Activated CD4-positive, alpha-beta T cell treated with anti-CD3 and anti-CD28 coated beads for 24 hours (primary cell): ENCODE measurements at regions not wholly inside any gene's neighbourhood (a gene's known extent, or its start where the extent isn't known, plus 50 kb on each side); places are given as distances from the start of the nearest gene placed in this dataset.
"Not testable (repeated sequence)": the region's sequence is repeated elsewhere in the genome, so short reads cannot be mapped to it uniquely, and the experiment has no call there.

ENCODE experiments used
- DNase-seq, 2 donors: peaks; one replicate each; pipeline ENCODE4 v3.0.0-alpha.2; 2020; ENCODE audit warnings: low read depth in 2 of 2

DNA sequence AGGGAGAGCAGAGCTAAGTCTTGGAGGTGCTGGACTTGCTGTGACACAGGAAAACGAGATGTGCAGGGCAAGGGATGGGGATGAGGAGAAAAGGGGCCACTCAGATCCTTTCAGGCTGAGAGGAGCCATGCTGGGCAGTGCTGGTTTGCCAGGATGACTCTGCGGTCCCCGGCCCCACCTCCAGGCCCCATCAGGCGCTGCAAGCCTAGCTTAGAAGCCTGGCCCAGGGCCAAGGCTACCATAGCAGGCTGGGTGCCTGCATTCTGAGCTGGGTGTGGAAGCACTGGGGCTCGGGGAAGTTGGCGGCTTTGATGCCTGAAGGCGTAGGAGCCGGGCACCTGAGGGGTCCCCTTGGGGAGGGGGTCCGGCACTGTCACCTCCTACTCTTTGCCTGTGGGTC is 341.2 kb upstream of the USP9Y start:
- no peak for DNase-seq

DNA sequence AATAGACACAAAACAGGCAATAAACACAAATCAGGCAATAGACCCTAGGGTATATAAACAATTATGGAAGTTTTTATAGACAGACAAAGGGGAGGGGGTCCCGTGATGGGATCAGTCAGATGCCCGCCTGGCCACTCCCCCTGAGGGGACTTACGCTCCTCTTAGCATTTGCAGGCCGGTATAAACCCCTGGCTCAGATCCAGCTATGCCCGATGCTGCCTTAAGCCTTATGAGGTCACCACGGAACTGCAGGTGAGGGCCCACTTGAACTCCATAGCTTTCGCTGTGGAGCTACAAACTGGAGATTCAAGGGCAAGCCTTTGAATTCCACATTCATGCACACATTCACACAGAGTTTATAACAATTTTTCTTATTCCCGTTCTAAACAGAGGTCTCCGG is 340.5 kb upstream of the USP9Y start:
- DNase-seq, result no peak

DNA sequence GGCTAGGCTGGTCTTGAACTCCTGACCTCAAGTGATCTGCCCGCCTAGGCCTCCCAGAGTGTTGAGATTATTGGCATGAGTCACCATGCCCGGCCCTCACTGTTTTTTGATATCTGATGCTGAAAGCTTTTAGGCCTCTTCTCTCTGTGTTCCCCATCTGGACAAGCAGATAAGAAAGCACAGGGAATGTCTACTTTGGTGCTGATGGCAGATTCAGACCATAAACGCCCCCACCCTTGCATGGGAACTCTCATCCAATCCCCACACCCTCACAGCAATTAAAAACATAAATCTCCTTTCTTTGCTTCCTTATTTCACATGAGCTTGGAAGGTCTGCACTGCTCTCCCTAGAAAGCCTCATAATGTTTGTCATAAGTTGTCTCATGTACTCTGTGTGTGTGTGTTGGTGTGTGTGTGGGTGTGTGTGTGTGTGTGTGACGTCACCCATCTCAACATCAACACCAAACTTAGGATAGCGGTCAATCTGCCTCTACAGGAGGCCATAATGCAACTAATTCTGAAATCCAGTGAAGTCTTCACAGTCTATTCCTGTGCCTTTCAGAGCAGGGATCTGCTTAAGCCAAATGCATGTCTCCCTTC is 335.6 kb upstream of the USP9Y start:
- no peak for DNase-seq

DNA sequence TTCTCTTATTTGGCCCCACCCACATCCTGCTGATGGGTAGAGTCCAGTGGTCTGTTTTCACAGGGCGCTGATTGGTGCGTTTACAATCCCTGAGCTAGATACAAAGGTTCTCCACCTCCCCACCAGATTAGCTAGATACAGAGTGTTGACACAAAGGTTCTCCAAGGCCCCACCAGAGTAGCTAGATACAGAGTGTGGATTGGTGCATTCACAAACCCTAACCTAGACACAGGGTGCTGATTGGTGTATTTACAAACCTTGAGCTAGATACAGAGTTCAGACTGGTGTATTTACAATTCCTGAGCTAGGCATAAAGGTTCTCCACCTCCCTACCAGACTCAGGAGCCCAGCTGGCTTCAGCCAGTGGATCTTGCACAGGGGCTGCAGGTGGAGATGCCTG is 326.4 kb upstream of the USP9Y start:
- DNase-seq, result not testable (repeated sequence)

DNA sequence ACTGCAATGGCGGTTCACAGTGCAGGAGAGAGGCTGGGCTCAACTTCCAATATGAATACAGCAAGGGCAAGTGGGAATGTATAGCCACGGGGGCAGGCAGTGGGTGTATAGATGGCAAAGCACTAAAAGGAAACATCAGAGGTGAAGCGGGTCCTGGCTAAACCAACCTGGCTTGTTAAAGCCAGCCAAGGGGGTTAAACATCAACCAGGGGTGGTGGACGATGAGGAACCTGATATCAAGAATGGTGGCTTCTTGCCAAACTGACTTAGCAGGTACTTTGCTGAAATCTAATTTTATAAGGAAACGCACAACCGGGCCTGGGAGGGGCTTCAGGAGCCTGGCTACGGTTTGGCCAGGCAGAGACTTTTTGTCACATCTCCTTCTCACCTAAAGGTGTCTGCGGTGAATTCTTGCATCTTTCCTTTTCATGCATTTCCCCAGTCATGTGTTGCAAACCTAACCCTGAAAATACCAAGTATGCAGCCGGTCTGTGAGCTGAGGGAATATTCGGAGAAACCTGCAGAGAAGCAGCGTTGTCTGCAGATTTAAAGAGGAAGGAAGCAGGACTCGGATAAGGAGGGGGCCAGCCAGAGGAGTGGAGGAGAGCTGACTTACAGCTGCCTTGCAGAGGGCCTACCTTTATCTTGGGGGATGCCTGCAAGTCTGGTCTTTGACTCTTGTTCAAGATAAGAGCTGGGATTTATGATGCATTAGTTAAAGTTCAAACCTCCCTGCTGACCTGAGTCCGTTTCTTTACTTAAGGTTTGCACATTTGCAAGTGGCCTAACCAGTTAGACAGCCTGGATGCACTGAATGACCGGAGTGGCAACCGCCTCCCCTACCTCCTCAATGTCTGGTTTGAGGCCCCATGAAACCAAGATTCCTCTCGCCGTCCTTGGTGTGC is 309.1 kb upstream of the USP9Y start:
- not testable (repeated sequence) for DNase-seq

DNA sequence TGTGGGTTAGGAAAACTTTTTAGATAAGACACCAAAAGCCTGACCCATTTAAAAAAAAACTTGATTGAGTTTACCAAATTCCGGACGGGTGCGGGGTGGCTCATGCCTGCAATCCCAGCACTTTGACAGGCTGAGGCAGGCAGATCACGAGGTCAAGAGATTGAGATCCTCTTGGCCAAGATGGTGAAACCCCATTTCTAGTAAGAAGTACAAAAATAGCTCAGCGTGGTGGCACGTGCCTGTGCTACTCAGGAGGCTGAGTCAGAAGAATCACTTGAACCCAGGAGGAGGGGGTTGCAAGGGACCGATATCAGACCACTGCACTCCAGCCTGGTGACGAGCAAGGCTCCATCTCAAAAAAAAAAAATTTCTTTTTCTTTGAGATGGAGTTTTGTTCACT is 307.8 kb upstream of the USP9Y start:
- no peak for DNase-seq

DNA sequence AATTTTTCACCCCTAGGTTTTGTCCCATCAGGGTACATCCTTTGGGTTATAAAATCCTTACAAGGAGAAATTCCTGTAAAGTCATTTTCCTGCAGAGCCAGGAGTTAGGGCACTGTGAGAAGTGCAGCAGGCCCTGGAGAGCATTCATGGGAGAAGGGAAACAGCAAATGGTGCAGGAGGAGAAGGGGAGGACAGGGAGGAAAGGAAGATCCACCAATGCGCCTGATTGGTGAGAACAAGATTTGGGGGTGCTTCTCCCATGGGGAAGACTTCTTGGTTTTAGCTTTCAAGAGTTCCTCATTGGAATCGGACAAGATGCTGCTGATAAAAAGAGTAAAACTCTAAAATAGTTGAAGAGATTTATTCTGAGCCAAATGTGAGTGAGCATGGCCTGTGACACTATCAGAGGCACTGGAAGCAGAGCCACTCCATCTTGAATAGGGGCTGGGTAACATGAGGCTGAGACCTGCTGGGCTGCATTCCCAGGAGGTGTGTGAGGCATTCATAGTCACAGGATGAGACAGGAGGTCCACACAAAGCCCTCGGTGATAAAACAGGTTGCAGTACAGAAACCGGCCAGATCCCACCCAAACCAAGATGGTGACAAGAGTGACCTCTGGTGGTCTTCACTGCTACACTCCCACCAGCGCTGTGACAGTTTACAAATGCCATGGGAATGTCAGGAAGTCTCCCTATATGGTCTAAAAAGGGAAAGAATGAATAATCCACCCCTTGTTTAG is 305.5 kb upstream of the USP9Y start:
- DNase-seq, result not testable (repeated sequence)

DNA sequence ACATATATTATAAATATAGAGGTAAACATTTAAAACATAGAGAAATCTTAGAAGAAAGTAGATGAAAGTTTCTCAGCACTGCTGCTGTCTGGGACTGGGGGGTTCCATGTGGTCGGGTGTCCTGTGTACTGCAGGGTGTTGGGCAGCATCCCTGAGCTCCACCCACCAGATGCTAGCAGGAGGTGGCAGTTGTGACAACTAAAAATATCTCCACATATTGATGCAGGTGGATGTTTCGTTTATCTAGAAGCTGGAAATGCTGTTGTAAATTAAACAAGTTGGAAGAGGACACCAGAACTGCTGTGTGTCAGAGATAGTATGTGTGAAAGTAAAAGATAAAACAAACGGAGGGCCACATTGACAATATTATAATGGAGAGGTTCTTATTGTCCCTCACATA is 297.1 kb upstream of the USP9Y start:
- DNase-seq, result no peak

DNA sequence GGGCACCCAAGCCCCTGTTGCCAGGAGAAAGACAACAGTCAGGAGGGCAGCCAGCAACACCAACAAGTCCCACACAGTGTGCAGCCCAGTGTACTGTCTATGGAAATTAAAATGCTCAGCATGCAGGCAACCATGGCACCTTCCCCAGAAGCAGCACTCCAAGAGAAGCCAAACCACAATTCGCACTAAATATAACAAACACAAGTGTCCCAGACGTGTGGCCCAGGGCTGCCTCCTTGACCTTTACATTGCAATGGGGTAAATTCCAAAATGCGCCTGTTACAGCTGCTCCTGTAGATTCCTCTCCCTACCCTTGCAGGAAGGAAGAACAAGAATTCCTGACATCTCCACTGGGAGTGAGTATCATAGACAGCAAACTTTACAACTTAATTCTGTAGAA is 292.8 kb upstream of the USP9Y start:
- no peak for DNase-seq

DNA sequence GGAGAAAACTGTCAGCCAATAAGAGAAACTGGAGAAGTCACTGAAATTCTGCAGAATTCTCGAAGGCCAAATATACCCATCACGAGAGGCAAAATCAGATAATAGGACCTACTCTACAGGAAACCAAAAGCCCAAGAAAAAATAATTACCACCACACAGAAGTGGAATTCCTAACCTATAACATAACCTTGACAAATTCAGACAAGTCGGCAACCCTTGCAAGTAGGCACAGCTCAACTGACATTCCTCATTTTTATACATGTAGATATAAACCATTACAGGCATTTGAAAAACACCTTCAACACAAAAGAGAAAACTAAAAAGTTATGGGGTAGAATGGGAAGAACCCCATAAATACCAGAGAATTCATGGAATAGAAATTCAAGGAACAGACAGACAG is 290.3 kb upstream of the USP9Y start:
- no peak for DNase-seq

DNA sequence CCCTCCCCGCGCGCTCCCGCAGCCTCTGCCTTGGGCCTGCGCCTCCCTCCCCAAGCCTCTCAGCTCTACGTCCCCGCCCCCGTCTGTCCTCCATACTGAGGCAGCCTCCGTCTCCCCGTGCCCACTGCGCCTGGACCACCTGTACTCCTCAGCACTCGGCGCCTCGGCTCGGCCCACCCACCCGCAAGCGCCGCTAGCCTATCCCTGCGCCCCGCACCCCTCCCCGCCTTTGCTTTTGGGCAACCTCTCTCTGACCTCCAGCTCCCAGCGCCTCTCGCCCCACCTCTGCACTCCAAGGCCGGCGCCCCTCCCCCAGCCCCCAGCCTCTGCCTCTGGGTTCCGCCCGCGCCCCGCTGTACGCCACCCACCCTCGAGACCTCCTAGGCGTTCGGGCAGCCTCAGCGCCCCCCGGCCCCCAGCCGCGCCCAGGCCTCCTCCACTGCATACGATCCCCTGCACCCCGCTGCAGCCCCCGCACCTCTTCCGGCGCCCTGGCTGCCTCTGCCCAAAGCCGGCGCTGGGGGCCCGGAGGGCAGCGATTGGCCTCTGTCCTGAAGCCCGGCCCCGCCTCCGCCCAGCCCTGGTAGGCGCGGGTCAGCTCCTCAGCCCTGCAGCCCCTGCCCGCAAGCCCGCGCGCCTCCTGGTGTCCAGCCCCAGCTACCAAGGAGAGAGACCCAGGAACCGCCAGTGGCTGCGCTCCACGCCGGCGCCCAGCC is 279.8 kb upstream of the USP9Y start:
- no peak for DNase-seq

DNA sequence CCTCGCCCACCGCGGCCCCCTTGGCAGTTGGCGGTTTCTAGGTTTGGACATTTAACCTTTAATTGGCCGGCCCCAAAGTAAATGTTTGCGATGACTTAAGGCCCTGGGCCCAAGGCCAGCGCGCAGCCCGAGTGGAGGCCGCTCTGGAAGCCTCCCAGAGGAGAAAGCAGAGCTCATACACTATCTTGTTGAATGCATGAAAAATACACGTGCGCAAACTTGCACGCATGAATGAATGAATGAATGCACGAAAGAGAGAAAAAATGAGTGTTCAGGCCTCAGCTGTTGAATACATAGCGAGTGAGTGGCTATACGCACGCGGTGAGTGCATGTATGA is 279.3 kb upstream of the USP9Y start:
- DNase-seq, result no peak

DNA sequence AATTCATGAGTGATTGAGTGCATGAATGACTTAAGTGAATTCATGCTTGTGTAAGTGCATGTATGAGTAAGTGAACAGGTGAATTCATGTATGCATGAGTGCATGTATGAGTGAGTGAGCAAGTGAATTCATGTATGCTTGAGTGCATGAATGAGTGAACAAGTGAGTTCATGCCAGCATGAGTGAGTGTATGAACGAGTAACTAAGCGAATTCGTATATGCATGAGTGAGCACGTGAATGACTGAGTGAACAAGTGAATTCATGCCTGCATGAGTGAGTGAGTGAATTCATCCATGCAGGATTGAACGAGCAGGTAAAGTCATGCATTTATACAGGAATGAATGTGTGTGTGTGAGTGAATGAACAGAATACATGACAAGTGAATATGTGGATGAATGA is 278.5 kb upstream of the USP9Y start:
- no peak for DNase-seq

DNA sequence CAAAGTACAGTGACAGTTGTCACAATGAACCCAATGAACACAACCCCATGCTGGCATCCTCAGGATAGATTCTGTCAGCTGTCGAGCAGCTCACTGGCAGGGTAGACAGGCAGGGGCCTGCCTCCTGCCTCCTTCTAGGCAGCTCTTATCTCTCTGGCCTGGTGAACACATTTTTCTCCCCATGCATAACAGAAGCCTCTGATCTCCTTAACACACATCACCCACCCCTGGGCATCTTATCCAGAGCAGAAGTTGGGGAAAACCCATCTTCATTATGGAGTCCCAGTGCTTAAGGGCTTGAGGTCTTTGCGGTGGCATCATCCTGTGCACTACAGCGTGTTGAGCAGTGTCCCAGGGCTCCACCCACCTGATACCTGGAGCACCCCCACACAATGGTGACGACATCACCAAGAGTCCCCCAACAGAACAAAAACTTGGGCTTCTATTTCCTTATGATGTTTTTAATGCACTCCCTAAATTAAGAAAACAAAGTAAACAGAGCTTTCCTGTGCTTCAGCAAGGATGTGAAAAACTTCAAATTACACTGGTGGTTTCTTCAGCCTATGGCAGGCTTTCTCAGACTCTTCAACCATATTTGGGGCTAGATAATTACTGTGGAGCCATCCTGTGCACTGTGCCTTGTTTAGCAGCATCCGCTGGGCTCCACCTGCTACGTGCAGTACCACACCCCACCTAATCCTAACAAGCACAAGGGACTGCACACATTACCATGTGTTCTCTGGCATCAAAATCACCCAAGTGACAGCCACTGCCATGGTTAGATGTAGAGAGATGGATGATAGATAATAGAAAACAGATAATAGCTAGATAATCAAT is 277.4 kb upstream of the USP9Y start:
- no peak for DNase-seq

DNA sequence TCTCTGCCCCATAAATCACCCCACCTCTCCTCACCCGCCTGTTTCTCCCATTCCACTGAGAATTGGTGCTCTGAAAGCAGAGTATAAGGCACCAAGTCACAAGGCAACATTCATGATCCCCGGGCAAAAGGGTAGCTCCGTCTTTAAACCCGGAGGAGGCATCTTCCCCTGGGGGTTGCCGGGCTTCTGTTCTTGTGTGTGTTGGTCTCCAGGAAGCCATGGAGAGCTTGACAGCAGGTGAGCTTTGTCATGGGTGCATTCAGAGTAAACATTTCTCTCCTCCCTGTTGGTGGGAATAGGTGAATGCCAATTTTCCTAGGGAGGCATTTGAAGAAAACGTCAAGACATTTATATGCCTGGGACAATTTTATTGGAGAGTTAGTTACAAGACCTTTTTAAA is 275.5 kb upstream of the USP9Y start:
- no peak for DNase-seq

DNA sequence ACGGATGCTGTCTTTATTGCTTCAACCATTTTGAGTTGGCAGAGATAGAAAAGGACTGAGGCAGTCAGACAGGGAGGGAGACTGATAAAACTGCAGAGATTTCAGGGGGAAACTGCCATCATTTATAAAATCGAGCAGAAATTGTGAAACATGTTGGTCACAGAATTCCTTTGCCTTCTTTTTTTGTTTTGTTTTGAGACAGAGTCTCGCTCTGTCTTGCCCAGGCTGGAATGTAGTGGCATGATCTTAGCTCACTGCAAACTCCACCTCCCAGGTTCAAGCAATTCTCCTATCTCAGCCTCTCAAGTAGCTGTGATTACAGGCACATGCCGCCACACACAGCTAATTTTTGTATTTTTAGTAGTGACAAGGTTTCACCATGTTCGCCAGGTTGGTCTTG is 273.7 kb upstream of the USP9Y start:
- DNase-seq, result no peak

DNA sequence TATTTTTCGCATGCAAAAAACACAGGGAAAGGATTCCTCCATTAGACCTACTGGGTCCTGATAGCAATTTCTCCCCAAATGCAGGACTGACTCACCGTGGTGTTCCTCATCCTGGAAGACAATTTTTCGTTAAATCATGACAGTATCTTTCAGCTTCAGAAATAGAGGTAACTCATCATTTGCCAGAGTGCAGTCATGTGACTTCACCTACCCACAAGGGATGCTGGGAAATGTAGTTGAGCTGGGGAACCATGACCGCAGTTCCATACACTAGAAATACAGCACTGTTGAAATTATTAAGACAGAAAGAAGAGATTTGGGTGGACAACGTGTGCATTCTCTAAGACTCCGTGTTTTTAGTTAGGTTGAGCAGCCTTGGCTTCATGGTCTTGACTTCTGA is 269.5 kb upstream of the USP9Y start:
- DNase-seq, result no peak

DNA sequence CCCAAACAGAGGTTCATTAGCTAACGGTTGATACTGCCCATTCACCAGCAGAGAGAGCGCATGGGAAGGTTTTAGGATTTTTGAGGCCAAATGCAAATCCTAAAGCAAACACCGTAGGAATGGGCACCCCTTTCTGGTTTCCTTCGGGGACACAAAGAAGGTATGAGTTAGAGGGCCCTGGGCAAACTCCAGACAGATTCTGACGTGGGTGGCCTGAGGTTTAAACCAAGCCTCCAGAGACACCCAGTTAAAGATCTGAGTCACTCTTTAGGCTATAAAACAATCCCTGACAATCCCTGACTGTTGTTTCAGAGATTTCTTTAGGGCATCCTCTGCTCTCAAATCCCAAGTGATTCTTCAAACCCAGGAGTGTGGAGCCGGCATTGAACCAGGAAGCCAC is 262.2 kb upstream of the USP9Y start:
- not testable (repeated sequence) for DNase-seq

DNA sequence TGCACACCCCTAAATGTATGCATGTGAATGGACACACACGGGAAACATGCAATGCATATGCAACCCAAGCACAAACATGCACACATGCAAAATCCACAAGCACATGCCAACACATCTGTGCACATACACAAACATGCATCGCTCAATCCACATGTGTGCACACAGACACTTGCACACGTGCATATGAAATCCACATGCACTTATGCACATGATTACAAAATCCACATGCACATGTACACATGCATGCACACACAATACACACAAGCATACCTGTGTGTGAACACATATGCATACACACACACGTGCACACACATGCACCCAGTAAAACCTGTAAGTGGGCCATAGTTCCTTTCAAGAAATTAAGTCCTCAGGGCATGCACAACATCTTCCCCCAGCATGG is 256.8 kb upstream of the USP9Y start:
- no peak for DNase-seq

DNA sequence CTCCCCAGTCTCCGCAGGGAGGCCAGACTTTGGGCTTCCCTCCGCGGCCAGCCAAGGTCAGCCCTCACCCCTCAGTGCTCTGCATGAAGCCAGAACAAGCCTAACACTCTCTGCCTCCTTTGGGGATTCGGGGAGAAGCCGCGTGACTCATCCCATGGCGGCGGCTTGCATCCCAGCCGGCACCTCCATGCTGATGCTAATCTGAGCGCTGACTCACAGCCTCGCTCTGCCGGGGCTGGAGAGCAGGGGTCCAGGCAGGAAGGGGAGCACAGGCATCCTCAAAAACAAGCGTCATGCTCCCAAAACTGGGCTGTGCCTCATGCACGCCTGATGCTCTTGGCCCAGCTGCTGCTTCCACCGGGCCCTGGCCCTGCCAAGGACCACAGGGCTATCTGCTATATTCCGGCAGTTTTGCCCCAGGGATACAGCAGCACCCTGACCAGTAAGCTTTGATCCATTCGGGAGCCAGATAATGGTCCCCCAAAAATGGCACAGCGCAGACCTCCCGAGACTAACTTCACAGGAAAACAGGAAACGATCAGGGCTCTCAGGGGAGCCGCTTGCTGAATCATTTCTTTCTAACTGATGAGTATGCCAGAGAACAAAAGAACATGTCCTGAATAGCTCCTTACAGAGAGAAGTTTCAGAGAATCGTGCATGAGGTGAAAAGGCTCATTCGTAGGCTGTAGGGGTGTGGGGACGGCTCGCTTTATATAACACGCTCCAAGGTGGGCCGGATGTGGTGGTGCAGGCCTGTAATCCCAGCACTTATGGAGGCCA is 254.4 kb upstream of the USP9Y start:
- DNase-seq, result not testable (repeated sequence)

DNA sequence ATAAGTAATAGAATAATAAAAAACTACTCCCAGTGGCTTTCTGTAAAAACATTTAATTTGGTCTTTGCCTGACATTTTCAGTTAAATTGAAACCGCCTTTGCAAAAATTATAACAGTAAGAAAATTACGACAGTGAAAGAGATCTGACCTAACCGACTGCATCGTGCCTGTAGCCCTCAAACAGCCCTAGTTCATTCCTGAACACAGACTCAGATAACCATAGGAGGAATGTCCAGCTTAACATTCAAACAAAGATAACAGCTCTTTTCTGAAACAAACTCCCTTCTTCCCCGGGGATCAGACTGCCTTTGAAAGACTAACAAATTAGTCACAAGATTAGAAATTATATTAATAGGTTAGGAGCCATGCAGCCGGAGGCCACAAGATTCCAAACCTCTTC is 252.5 kb upstream of the USP9Y start:
- not testable (repeated sequence) for DNase-seq
